ENCODE measurements at regions not wholly inside any gene's neighbourhood (a gene's known extent, or its start where the extent isn't known, plus 50 kb on each side); places are given as distances from the start of the nearest gene placed in this dataset.

DNA sequence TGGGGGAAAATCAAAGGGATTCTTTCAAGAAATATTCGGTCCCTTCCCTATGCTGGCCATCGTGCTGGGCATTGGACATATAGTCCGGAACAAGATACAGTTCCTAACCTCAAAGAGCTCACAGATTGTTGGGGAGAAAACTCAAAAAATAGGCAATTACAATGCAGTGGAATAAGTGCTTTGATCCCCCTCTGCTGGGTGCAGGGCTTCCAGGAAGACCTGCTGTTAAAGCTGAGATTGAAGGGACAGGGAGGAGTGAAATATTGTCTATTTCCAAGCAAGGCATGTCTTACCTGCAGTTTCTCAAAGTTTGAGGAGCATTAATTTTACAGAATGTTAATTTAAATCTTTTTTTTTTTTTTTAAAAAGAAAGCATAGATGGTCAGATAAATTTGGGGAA is 75.1 kb upstream of the SESN3 start:
- H3K4me1 ChIP-seq (ENCODE audit: control insufficient read depth in 1 of 2, insufficient read depth in 2 of 2, low read length in 2 of 2) = peaks cover 11 to 14% of the 10 kb centered on the region in 2 experiments
- no peak overlapping the region for H3K4me2 ChIP-seq (ENCODE audit: low read length)
- H3K36me3 ChIP-seq (ENCODE audit: control insufficient read depth in 1 of 2, insufficient read depth in 2 of 2, low read length in 2 of 2) = no peaks in the 10 kb centered on the region
- peak overlapping the region; percentile 66 for H3K27ac ChIP-seq (ENCODE audit: low read depth, low read length)
- peaks cover 1% of the 10 kb centered on the region for H3K9me3 ChIP-seq (ENCODE audit: insufficient read depth, low read depth, low read length)
- no peak overlapping the region for H3K4me3 ChIP-seq (ENCODE audit: low read depth, low read length)
- H3K79me1 ChIP-seq (ENCODE audit: low read length) = peaks cover 25% of the 10 kb centered on the region
- H2AK5ac ChIP-seq (ENCODE audit: low read length) = no peak overlapping the region
- peak overlapping the region; percentile 68 for H4K91ac ChIP-seq (ENCODE audit: low read depth, low read length)
- H4K8ac ChIP-seq (ENCODE audit: low read depth, low read length) = peak overlapping the region; percentile 34
- H2BK120ac ChIP-seq (ENCODE audit: insufficient read depth, low read length, poor library complexity) = no peak overlapping the region
- no peak overlapping the region for H3K4ac ChIP-seq (ENCODE audit: low read depth, low read length)
- no peaks in the 10 kb centered on the region for H3K79me2 ChIP-seq (ENCODE audit: control insufficient read depth, insufficient read depth, low read length, poor library complexity)
- H3K14ac ChIP-seq (ENCODE audit: low read length) = peak overlapping the region; percentile 7
- no peak overlapping the region for H4K12ac ChIP-seq (ENCODE audit: low read depth, low read length)
- no peaks in the 10 kb centered on the region for H3K27me3 ChIP-seq (ENCODE audit: insufficient read depth, low read length)
- no peak overlapping the region for H3K23ac ChIP-seq (ENCODE audit: low read length)
- no peak overlapping the region for H2AFZ ChIP-seq (ENCODE audit: insufficient read depth, low read length, poor library complexity)
- no peak overlapping the region for H3K9ac ChIP-seq (ENCODE audit: low read length)
- WGBS (ENCODE audit: extremely low coverage, insufficient coverage, insufficient read length) = no CpG with 5 or more reads among the region's 3 CpGs
- H2BK5ac ChIP-seq (ENCODE audit: low read depth, low read length, poor library complexity) = peak overlapping the region; percentile 42
- DNase-seq = no peak
- no peak overlapping the region for H3K18ac ChIP-seq (ENCODE audit: low read length)
- no peak overlapping the region for H2BK12ac ChIP-seq (ENCODE audit: low read length)

DNA sequence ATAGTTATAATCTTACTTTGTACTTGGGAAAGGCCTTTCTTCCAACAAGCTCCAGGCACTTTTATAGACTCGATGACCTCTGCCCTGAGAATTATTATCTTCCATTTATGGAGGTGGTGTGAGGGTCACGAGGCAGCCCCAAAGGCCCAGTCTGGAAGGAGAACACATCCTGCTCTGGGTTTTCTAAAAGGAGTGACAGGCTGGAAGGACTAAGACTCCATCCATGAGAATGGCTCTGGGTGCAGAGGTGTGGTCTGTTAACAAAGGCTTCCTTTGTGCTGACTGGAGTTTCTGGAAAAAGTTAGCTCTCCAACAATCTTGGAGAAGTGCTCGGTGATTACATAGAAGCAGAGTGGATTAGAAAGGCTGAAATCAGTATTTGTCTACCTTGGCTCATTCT is 74.7 kb upstream of the SESN3 start:
- no peak overlapping the region for H3K9ac ChIP-seq (ENCODE audit: low read length)
- H2AK5ac ChIP-seq (ENCODE audit: low read length) = no peak overlapping the region
- H3K27ac ChIP-seq (ENCODE audit: low read depth, low read length) = peak overlapping the region; percentile 66
- H3K4me3 ChIP-seq (ENCODE audit: low read depth, low read length) = no peak overlapping the region
- H3K36me3 ChIP-seq (ENCODE audit: control insufficient read depth in 1 of 2, insufficient read depth in 2 of 2, low read length in 2 of 2) = no peaks in the 10 kb centered on the region
- no peak overlapping the region for H3K18ac ChIP-seq (ENCODE audit: low read length)
- no peak overlapping the region for H3K4ac ChIP-seq (ENCODE audit: low read depth, low read length)
- DNase-seq = no peak
- no peak overlapping the region for H4K12ac ChIP-seq (ENCODE audit: low read depth, low read length)
- H2AFZ ChIP-seq (ENCODE audit: insufficient read depth, low read length, poor library complexity) = no peak overlapping the region
- peaks cover 1% of the 10 kb centered on the region for H3K9me3 ChIP-seq (ENCODE audit: insufficient read depth, low read depth, low read length)
- H2BK12ac ChIP-seq (ENCODE audit: low read length) = no peak overlapping the region
- no peak overlapping the region for H3K14ac ChIP-seq (ENCODE audit: low read length)
- peaks cover 25% of the 10 kb centered on the region for H3K79me1 ChIP-seq (ENCODE audit: low read length)
- peak overlapping the region; percentile 42 for H2BK5ac ChIP-seq (ENCODE audit: low read depth, low read length, poor library complexity)
- no peaks in the 10 kb centered on the region for H3K79me2 ChIP-seq (ENCODE audit: control insufficient read depth, insufficient read depth, low read length, poor library complexity)
- H4K91ac ChIP-seq (ENCODE audit: low read depth, low read length) = peak overlapping the region; percentile 68
- H3K4me2 ChIP-seq (ENCODE audit: low read length) = no peak overlapping the region
- no CpG with 5 or more reads among the region's 3 CpGs for WGBS (ENCODE audit: extremely low coverage, insufficient coverage, insufficient read length)
- H3K4me1 ChIP-seq (ENCODE audit: control insufficient read depth in 1 of 2, insufficient read depth in 2 of 2, low read length in 2 of 2) = peaks cover 11 to 14% of the 10 kb centered on the region in 2 experiments
- H4K8ac ChIP-seq (ENCODE audit: low read depth, low read length) = no peak overlapping the region
- H3K27me3 ChIP-seq (ENCODE audit: insufficient read depth, low read length) = no peaks in the 10 kb centered on the region
- no peak overlapping the region for H2BK120ac ChIP-seq (ENCODE audit: insufficient read depth, low read length, poor library complexity)
- no peak overlapping the region for H3K23ac ChIP-seq (ENCODE audit: low read length)

DNA sequence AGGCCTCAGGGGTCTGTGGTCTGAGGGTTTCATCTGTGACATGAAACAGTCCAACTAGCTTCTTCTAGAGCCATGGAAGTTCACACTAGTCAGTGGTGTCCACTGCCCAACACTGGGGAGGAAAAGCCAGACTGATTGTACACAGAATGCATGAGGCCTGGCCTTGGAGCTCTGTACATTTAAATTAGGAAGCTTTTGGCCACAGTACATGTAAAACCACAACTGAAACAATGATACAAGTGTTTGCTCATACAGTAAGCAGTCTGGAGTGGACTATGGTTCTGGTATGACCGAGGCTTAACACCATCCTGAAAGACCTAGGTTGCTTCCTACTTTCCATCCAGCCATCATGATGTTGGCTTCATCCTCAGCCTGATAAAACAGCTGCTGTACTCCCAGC is 73.8 kb upstream of the SESN3 start:
- H3K27ac ChIP-seq (ENCODE audit: low read depth, low read length) = peak overlapping the region; percentile 66
- H3K9me3 ChIP-seq (ENCODE audit: insufficient read depth, low read depth, low read length) = peaks cover 1% of the 10 kb centered on the region
- H3K14ac ChIP-seq (ENCODE audit: low read length) = no peak overlapping the region
- no peak overlapping the region for H3K4me2 ChIP-seq (ENCODE audit: low read length)
- peak overlapping the region; percentile 60 for H4K91ac ChIP-seq (ENCODE audit: low read depth, low read length)
- no peak overlapping the region for H2AFZ ChIP-seq (ENCODE audit: insufficient read depth, low read length, poor library complexity)
- peak overlapping the region; percentile 27 for H2BK120ac ChIP-seq (ENCODE audit: insufficient read depth, low read length, poor library complexity)
- peaks cover 31% of the 10 kb centered on the region for H3K79me1 ChIP-seq (ENCODE audit: low read length)
- H4K8ac ChIP-seq (ENCODE audit: low read depth, low read length) = no peak overlapping the region
- H3K18ac ChIP-seq (ENCODE audit: low read length) = no peak overlapping the region
- no peak overlapping the region for H3K9ac ChIP-seq (ENCODE audit: low read length)
- H3K27me3 ChIP-seq (ENCODE audit: insufficient read depth, low read length) = no peaks in the 10 kb centered on the region
- H3K4ac ChIP-seq (ENCODE audit: low read depth, low read length) = peak overlapping the region; percentile 2
- no CpG with 5 or more reads among the region's 1 CpG for WGBS (ENCODE audit: extremely low coverage, insufficient coverage, insufficient read length)
- no peaks in the 10 kb centered on the region for H3K79me2 ChIP-seq (ENCODE audit: control insufficient read depth, insufficient read depth, low read length, poor library complexity)
- H3K23ac ChIP-seq (ENCODE audit: low read length) = no peak overlapping the region
- H2BK5ac ChIP-seq (ENCODE audit: low read depth, low read length, poor library complexity) = peak overlapping the region; percentile 37
- DNase-seq = no peak
- no peak overlapping the region for H2AK5ac ChIP-seq (ENCODE audit: low read length)
- no peak overlapping the region for H3K4me3 ChIP-seq (ENCODE audit: low read depth, low read length)
- peak overlapping the region; percentile 25 for H2BK12ac ChIP-seq (ENCODE audit: low read length)
- no peak overlapping the region for H4K12ac ChIP-seq (ENCODE audit: low read depth, low read length)
- H3K36me3 ChIP-seq (ENCODE audit: control insufficient read depth in 1 of 2, insufficient read depth in 2 of 2, low read length in 2 of 2) = no peaks in the 10 kb centered on the region
- peaks cover 14 to 17% of the 10 kb centered on the region in 2 experiments for H3K4me1 ChIP-seq (ENCODE audit: control insufficient read depth in 1 of 2, insufficient read depth in 2 of 2, low read length in 2 of 2)

DNA sequence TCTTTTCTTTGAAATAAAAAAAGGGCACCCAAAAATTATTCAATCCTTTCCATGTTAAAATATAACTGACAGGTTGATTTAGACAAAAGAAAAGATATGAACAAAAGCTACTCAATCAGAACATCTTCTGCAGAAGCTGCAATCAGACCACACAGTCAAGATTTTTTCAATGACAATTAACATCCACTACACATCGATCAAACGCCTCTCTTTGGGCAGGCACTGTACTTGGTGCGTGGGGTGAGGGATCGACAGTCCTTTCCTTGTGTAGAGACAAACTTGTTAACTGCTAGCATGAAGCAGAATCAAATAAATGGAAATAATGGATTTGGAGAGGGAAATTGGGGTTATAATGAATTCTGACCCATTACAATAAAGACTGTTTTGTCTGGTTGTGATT is 71.2 kb upstream of the SESN3 start:
- peaks cover 2% of the 10 kb centered on the region for H3K79me2 ChIP-seq (ENCODE audit: control insufficient read depth, insufficient read depth, low read length, poor library complexity)
- no peak overlapping the region for H3K23ac ChIP-seq (ENCODE audit: low read length)
- WGBS (ENCODE audit: extremely low coverage, insufficient coverage, insufficient read length) = no CpG with 5 or more reads among the region's 4 CpGs
- no peaks in the 10 kb centered on the region for H3K36me3 ChIP-seq (ENCODE audit: control insufficient read depth in 1 of 2, insufficient read depth in 2 of 2, low read length in 2 of 2)
- H4K91ac ChIP-seq (ENCODE audit: low read depth, low read length) = no peak overlapping the region
- peaks cover 35% of the 10 kb centered on the region for H3K79me1 ChIP-seq (ENCODE audit: low read length)
- no peak overlapping the region for H2AFZ ChIP-seq (ENCODE audit: insufficient read depth, low read length, poor library complexity)
- no peak overlapping the region for H3K27ac ChIP-seq (ENCODE audit: low read depth, low read length)
- DNase-seq = no peak
- H2BK12ac ChIP-seq (ENCODE audit: low read length) = peak overlapping the region; percentile 58
- H3K4me1 ChIP-seq (ENCODE audit: control insufficient read depth in 1 of 2, insufficient read depth in 2 of 2, low read length in 2 of 2) = peaks cover 17 to 30% of the 10 kb centered on the region in 2 experiments
- no peak overlapping the region for H3K18ac ChIP-seq (ENCODE audit: low read length)
- no peak overlapping the region for H2AK5ac ChIP-seq (ENCODE audit: low read length)
- no peak overlapping the region for H3K4me2 ChIP-seq (ENCODE audit: low read length)
- no peaks in the 10 kb centered on the region for H3K27me3 ChIP-seq (ENCODE audit: insufficient read depth, low read length)
- H3K4ac ChIP-seq (ENCODE audit: low read depth, low read length) = no peak overlapping the region
- H3K9ac ChIP-seq (ENCODE audit: low read length) = no peak overlapping the region
- peaks cover 1% of the 10 kb centered on the region for H3K9me3 ChIP-seq (ENCODE audit: insufficient read depth, low read depth, low read length)
- no peak overlapping the region for H3K14ac ChIP-seq (ENCODE audit: low read length)
- no peak overlapping the region for H3K4me3 ChIP-seq (ENCODE audit: low read depth, low read length)
- H2BK5ac ChIP-seq (ENCODE audit: low read depth, low read length, poor library complexity) = no peak overlapping the region
- no peak overlapping the region for H4K12ac ChIP-seq (ENCODE audit: low read depth, low read length)
- no peak overlapping the region for H4K8ac ChIP-seq (ENCODE audit: low read depth, low read length)
- H2BK120ac ChIP-seq (ENCODE audit: insufficient read depth, low read length, poor library complexity) = no peak overlapping the region
